ENCODE measurements at regions not wholly inside any gene's neighbourhood (a gene's known extent, or its start where the extent isn't known, plus 50 kb on each side); places are given as distances from the start of the nearest gene placed in this dataset.

GRCh38 chr7:131657881-131658280 is 101.5 kb upstream of the PODXL start:
- TF ChIP-seq CTCF (IDR thresholded peaks at IDR 0.05) (no peak), POLR2A (IDR thresholded peaks at IDR 0.05) (no peak)
